ENCODE measurements at regions not wholly inside any gene's neighbourhood (a gene's known extent, or its start where the extent isn't known, plus 50 kb on each side); places are given as distances from the start of the nearest gene placed in this dataset.

DNA sequence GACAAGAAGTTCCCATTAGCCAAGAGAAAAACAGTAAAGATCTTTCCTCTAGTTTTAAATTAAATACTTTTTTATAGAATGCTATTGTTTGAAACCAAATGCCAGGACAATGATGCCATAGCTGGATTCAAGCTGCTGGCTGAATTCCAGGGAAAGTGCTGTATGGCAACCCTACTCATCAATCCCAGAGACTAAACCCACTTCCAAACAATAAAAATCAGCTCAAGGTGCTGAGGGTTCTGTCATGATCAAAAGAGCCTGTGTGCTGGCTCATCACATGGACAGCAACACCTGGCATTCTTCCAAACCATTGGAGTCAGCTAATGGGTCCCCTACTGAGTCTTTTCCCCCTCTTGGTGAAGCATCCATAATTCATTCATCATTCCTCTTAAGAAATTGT is 53.7 kb upstream of the PARD3B start:
- no peak for DNase-seq

DNA sequence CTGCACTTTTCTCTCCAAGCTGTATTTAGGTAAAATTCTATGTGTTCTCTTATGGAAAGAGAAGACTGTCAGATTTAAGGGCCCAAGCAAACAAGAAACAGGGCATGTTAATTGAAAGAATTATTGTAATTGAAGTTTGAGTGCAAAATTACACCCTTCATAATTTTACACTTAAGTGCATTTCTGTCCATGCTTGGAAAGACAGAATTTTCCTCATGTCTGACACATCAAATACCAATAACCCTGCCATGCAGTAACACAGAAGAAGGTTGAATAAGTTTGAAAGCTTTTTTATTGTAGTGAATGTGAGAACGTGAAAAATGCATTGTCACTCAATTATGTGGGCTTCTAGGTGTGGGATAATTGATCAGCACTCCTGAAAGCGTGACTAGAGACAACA is 52.9 kb upstream of the PARD3B start:
- DNase-seq: no peak

DNA sequence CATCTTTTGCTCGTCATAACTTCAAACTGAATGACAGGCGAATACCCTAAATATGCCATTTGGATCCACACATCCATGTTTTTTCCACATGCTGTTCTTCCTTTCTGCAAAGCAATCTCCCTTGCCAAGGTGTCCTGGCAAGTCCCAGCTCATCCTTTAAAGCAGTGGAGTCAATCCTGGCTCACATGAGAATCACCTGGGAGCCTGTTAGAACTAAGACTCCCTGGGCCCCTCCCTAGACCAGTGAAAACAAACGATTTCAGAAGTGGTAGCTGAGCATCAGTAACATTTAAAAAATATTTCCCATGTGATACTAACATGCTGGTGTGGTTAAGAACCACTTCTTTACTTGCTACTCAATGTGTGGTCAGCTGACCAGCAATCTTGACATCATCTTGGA is 50.6 kb upstream of the PARD3B start:
- DNase-seq: no peak

DNA sequence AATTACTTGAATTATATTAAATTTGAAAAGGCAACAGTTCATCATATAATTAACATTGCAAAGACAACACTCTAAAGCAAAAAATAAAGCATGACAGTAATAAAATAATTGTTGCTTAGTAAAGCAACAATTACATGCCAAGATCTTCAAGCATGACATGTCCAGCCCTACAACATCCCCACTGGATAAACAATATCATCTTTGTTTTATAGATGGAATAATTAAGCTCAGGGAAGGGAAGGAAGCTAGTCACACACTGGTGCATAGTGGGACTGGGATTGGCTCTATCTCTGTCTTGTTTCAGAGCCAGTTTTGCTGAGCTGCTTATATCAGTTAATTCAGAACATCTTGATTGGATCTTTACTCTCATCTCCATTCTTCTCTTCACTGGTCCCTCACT is 49.9 kb upstream of the PARD3B start:
- no peak for DNase-seq
